ENCODE measurements at regions not wholly inside any gene's neighbourhood (a gene's known extent, or its start where the extent isn't known, plus 50 kb on each side); places are given as distances from the start of the nearest gene placed in this dataset.

- Mint-ChIP-seq H3K27ac (no peak overlapping the region), H3K36me3 (no peaks in the 10 kb centered on the region), H3K27me3 (ENCODE audit: low read depth) (no peaks in the 10 kb centered on the region), H3K9me3 (no peaks in the 10 kb centered on the region), H3K4me3 (no peak overlapping the region), H3K4me1 (peaks cover 15% of the 10 kb centered on the region; the same call in 1 of the 2 replicates)
- CTCF ChIA-PET: interaction anchor here (1.4 kb wide), 1 partner anchor 16 kb away, joined by 3 read pairs; no protein-coding TSS in a partner anchor
- no peak for TF ChIP-seq NFE2L1 (CRISPR knock-in tag; IDR thresholded peaks at IDR 0.05)
- TF ChIP-seq NR1H2 (CRISPR knock-in tag; IDR thresholded peaks at IDR 0.05): no peak
- TF ChIP-seq AFF4 (CRISPR knock-in tag; IDR thresholded peaks at IDR 0.05; ENCODE audit: borderline replicate concordance): no peak
- no peak for TF ChIP-seq GTF2I (CRISPR knock-in tag; conservative IDR thresholded peaks at IDR 0.05)
- no peak for TF ChIP-seq JUN (CRISPR knock-in tag; IDR thresholded peaks at IDR 0.05)
- no peak for DNase-seq (ENCODE audit: low spot score)
- POLR2A ChIA-PET: no interaction called here
- no peak for ATAC-seq
Measured at GRCh38 chr13:109626386-109627171, 159.8 kb downstream of the IRS2 start.

GRCh38 chr13:109625156-109625555 lies 161.2 kb downstream of the IRS2 start:
- ChIA-PET CTCF (no interaction called here), POLR2A (no interaction called here)
- Mint-ChIP-seq H3K9me3 (no peaks in the 10 kb centered on the region), H3K27me3 (ENCODE audit: low read depth) (no peaks in the 10 kb centered on the region), H3K27ac (no peak overlapping the region), H3K4me3 (no peak overlapping the region), H3K4me1 (peaks cover 15% of the 10 kb centered on the region; the same call in 1 of the 2 replicates), H3K36me3 (no peaks in the 10 kb centered on the region)
- TF ChIP-seq PRRX2 (CRISPR knock-in tag; IDR thresholded peaks at IDR 0.05) (no peak), HMGA2 (CRISPR knock-in tag; IDR thresholded peaks at IDR 0.05) (no peak), CTCF (IDR thresholded peaks at IDR 0.05) (no peak), E2F5 (CRISPR knock-in tag; IDR thresholded peaks at IDR 0.05) (no peak), ATF3 (CRISPR knock-in tag; conservative IDR thresholded peaks at IDR 0.05) (no peak), ZNF671 (CRISPR knock-in tag; IDR thresholded peaks at IDR 0.05) (no peak), TEAD4 (CRISPR knock-in tag; IDR thresholded peaks at IDR 0.05) (no peak), MAX (CRISPR knock-in tag; IDR thresholded peaks at IDR 0.05) (no peak), CDX4 (CRISPR knock-in tag; IDR thresholded peaks at IDR 0.05; ENCODE audit: borderline replicate concordance) (no peak), ZNF512 (CRISPR knock-in tag; IDR thresholded peaks at IDR 0.05; ENCODE audit: borderline replicate concordance) (no peak), ELF4 (CRISPR knock-in tag; IDR thresholded peaks at IDR 0.05; ENCODE audit: low read depth) (no peak), NFE2L1 (CRISPR knock-in tag; IDR thresholded peaks at IDR 0.05) (no peak), NR2C2 (CRISPR knock-in tag; IDR thresholded peaks at IDR 0.05) (no peak), ZSCAN18 (CRISPR knock-in tag; IDR thresholded peaks at IDR 0.05) (no peak), E2F4 (CRISPR knock-in tag; IDR thresholded peaks at IDR 0.05; ENCODE audit: borderline replicate concordance, low read depth) (no peak), TCF7 (CRISPR knock-in tag; IDR thresholded peaks at IDR 0.05; ENCODE audit: low read depth) (no peak)
- DNase-seq (ENCODE audit: low spot score) (no peak), ATAC-seq (no peak)
